Stomach (tissue), 4 donors: ENCODE measurements at regions not wholly inside any gene's neighbourhood (a gene's known extent, or its start where the extent isn't known, plus 50 kb on each side); places are given as distances from the start of the nearest gene placed in this dataset.

Source experiments
- POLR2A ChIP-seq, 4 donors: fragments of 450-650 bp; IDR thresholded peaks; one replicate each; pipeline ENCODE4 v1.6.1; 2016; ENCODE audit warnings: antibody characterized with exemption in 4 of 4, control low read depth in 2 of 4, mild to moderate bottlenecking in 1 of 4, moderate library complexity in 1 of 4
- POLR2AphosphoS5 ChIP-seq, 3 donors: sonication (generic); formaldehyde crosslinking; IDR thresholded peaks; one replicate each; pipeline ENCODE4 v1.6.1; 2016; ENCODE audit warnings: antibody characterized with exemption in 3 of 3
- TF ChIP-seq, protein P1 (sequence below), 7 experiments: fragments of 450-650 bp in 4 of 7; fragments of 200-600 bp in 3 of 7; sonication (generic) in 3 of 7; IDR thresholded peaks; one replicate each; pipeline ENCODE4 v1.5.1; 2016 to 2019; ENCODE audit warnings: antibody characterized with exemption in 7 of 7, control low read depth in 2 of 7, mild to moderate bottlenecking in 1 of 7

DNA sequence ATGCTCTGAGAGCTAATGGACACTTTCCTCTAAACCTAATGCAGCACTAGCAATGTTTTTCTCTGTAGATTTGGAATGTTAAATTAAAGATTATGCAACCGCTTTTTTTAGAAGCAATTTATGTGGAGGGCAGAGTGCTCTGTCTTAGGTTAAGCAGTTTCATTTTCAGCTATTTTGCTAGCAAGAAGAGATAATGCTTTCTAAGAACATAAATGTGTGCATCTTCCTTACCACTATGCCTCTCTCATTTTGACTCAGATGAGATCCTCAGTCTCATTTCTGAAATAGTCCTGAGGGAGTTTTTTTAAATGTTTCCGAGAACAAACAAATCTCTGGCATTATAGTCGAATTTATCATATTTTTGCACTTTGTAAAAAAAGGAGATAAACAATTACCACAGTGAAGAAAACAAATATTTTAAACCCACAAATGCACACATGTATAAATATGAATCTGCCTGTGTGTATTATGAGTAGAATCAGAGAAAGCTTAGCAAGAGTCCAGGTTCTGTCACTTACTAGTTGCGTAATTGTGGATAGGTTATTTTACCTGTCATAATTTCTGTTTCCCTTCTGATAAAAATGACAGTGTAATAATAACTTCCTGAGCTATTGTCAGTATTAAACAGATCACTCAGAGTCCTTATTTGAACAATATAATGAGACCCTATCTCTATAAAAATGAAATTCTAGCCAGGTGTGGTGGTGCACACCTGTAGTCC lies 207.7 kb upstream of the CRIM1 start:
- TF ChIP-seq, protein P1, sequence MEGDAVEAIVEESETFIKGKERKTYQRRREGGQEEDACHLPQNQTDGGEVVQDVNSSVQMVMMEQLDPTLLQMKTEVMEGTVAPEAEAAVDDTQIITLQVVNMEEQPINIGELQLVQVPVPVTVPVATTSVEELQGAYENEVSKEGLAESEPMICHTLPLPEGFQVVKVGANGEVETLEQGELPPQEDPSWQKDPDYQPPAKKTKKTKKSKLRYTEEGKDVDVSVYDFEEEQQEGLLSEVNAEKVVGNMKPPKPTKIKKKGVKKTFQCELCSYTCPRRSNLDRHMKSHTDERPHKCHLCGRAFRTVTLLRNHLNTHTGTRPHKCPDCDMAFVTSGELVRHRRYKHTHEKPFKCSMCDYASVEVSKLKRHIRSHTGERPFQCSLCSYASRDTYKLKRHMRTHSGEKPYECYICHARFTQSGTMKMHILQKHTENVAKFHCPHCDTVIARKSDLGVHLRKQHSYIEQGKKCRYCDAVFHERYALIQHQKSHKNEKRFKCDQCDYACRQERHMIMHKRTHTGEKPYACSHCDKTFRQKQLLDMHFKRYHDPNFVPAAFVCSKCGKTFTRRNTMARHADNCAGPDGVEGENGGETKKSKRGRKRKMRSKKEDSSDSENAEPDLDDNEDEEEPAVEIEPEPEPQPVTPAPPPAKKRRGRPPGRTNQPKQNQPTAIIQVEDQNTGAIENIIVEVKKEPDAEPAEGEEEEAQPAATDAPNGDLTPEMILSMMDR (IDR thresholded peaks at IDR 0.05) = no peak
- no peak for TF ChIP-seq POLR2AphosphoS5 (IDR thresholded peaks at IDR 0.05)
- TF ChIP-seq POLR2A (IDR thresholded peaks at IDR 0.05) = no peak
